Posterior cingulate gyrus (tissue), 11 donors: ENCODE measurements at regions not wholly inside any gene's neighbourhood (a gene's known extent, or its start where the extent isn't known, plus 50 kb on each side); places are given as distances from the start of the nearest gene placed in this dataset.
"Not testable (repeated sequence)": the region's sequence is repeated elsewhere in the genome, so short reads cannot be mapped to it uniquely, and the experiment has no call there.

Experiments used
- DNase-seq, 10 donors: peaks; one replicate each; pipeline versions ENCODE4 v3.0.0 to v3.0.0-alpha.2; 2020 to 2021; ENCODE audit warnings: mixed read lengths in 3 of 10
- intact Hi-C: fragments of 100-400 bp; cut with DNase I; formaldehyde crosslinking; loops from one replicate; pipeline ENCODE4 v1.15.1; 2023

DNA sequence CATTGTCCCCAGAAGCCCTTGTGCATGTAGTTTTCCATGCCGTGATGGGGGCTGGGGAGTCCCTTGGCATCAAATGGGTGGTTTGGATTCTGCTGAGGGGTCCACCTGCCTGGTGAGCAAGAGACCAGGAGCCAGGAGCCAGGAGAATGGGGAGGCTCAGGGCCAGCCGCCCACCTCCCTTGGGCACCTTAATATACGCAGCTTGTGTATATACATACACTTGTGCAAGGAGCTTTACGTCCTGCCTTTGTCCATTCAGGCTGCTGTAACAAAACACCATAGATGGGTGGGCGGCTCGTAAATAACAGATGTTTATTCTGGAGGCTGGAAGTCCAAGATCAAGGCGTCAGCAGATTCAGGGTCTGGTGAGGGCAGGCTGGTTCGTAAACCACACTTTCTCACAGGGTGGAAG is 62.5 kb downstream of the SMIM38 start:
- intact Hi-C loops = loop anchor here (10.0 kb wide), 1 partner anchor 93 kb away; no protein-coding TSS in a partner anchor
- peak in 2 of 10 donors; percentile 37 to 64 for DNase-seq

DNA sequence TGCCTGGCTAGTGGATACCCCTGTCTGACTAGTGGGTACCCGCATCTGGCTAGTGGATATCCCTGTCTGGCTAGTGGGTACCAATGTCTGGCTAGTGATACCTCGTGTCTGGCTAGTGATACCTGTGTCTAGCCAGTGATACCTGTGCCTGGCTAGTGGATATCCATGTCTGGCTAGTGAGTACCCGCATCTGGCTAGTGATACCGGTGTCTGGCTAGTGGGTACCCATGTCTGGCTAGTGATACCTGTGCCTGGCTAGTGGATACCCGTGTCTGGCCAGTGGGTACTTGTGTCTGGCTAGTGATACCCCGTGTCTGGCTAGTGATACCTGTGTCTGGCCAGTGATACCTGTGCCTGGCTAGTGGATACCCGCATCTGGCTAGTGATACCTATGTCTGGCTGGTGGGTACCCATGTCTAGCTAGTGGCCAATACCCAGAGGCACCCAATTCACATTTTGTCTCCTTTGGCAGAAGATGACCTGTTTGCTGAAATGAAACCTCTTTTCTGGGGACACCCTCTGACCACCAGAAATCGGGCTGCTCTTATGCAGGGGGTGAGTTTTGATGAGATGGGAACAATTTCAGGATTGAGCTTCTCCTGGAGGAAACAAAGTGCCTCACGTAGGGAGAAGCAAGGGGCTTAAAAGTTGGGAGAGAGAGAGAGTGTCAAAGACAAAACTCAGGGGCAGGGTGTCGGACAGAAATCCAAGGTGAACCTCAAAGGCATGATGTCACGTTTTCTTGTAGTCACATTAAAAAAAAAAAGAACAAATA is 63.4 kb downstream of the SMIM38 start:
- DNase-seq = peak in 2 of 10 donors; percentile 14 to 17
- intact Hi-C loops = loop anchor here (10.0 kb wide), 1 partner anchor 94 kb away; no protein-coding TSS in a partner anchor

DNA sequence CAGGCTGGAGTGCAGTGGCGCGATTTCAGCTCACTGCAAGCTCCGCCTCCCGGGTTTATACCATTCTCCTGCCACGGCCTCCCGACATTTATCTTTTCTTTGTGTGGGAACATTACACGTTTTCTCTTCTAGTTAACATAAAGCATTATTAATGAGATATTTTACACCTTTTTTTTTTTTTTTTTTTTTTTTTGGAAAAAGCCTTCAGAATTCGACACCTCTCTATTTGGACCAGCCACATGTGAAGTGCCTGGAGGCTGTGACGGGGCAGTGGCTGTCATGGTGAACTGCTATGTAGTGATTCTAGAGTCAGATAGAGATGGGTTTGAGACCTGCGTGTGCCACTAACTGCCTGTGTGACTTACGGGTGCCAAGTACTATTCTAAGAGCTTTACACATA is 64.3 kb downstream of the SMIM38 start:
- intact Hi-C loops = loop anchor here (10.0 kb wide), 1 partner anchor 95 kb away; no protein-coding TSS in a partner anchor
- peak in 1 of 10 donors; percentile 7 for DNase-seq

DNA sequence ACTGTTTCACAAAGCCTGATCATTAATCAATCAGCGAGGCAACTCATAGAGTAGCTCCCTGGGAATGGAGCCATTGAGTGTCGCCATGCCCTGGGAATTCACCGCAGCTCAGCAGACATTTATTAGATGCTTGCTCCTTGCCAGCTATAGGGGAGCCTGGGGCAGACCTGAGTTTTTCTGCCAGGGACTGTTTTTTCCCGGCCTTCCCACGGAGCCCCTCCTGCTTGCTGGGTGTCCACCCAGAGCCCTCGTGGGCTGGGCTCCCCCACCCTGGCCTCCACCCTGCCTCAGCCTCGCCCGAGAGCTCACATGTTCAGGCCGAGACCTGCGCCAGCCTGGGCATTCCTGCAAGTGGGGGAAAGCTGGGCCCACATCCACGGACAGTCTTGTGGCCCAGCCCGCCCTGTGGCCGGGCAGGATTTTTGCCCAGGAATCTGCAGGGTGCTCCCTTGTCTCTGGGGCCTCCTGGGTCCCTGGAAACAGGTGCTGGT is 64.9 kb downstream of the SMIM38 start:
- DNase-seq = peak in 4 of 10 donors; percentile 35 to 83 (median 71)
- intact Hi-C loops = no loop called here

DNA sequence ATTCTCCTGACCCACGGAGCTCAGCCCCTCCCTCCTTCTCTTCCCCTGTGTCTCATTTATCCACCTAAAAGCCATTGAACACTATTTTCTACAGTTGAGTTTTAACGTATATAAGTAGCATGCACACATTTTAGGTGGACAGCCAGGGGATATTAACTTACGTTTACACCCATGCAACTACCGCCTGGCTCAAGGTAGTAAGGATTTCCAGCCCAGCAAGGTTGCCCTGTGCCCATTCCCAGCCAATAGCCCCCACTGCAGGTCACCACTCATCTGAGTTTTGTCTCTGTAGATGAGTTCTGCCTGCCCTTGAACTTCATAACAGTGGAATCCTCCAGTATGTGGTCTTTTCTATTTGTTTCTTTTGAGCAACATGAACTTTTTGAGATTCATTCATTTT is 65.4 kb downstream of the SMIM38 start:
- intact Hi-C loops = no loop called here
- peak in 1 of 10 donors; percentile 19 for DNase-seq

DNA sequence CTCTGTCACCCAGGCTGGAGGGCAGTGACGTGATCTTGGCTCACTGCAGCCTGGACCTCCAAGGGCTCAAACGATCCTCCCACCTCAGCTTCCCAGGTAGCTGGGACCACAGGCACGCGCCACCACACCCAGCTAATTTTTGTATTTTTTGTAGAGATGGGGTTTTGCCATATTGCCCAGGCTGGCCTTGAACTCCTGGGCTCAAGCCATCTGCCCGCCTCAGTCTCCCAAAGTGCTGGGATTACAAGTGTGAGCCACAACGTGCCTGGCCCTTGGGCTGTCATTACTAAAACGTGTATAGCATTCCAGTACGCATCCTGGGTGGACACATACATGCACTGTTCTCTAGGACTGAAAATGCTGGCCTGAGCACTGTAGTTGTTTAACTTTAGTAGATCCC is 65.9 kb downstream of the SMIM38 start:
- peak in 2 of 10 donors; percentile 20 to 51 for DNase-seq
- intact Hi-C loops = not testable (repeated sequence)

DNA sequence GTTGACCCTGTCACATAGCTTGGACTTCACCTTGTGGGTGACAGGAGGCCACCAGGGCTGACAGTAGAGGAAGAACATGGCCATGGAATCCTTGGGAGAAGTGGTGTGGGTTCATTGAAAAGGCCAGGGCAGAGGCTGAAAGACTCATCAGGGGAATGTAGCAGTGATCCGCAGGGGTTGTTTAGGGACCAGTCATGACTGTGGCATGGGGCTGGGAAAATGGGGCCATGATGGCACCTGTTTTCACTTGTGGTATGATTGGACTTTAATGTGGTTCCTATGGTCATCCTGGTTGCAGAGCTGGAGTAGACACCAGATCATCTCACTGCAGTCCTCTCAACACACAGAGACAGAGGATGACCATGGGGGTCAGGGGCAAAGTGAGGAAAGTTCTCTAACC is 66.7 kb upstream of the MYEOV start:
- DNase-seq = peak in 2 of 10 donors; percentile 12 to 67
- intact Hi-C loops = no loop called here

DNA sequence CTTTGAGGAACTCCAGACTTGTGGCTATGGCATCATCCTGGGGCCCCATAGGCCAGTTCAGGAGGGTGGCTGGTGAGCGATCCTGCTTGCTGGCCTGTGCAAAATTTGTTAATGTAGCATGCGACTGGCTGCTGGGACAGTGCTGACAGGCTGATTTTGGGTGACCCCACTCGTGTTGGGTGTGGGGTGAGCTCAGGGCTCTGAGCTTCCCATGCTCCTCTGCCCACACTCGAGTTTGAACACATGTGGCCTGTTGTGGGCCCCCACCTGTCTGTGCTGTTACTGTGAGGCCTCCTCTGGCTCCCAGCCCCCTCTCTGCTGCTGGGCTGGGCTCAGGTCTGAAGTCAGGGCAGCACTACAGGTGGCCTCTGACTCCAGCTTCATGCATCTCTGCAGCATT is 64.4 kb upstream of the MYEOV start:
- peak in 2 of 10 donors; percentile 38 to 64 for DNase-seq
- intact Hi-C loops = no loop called here

DNA sequence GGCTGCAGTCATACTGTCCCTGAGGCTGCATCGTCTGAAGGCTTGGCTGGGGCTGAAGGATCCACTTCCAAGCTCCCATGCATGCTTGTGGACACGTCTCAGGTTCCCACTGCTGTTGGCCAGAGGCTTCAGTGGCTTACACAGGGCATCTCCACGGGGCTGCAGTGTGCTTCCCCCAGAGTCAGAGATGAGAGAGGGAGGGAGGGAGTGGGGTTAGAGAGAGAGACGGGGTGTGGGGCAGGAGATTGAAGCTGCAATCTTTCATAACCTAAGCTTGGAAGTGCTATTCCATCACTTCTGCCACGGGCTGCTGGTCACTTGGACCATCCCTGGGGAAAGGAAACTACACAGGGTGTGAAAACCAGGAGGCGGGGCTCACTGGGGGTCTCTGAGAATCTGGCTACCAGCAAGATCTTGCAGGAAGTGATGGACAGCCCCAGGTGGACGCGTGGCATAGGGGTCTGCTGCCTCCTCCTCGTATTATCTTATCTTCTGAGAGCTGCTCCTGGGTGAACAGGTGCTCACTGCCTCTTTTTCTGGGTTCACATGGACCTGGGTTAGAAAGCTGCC is 63.0 kb upstream of the MYEOV start:
- intact Hi-C loops = no loop called here
- DNase-seq = no peak

DNA sequence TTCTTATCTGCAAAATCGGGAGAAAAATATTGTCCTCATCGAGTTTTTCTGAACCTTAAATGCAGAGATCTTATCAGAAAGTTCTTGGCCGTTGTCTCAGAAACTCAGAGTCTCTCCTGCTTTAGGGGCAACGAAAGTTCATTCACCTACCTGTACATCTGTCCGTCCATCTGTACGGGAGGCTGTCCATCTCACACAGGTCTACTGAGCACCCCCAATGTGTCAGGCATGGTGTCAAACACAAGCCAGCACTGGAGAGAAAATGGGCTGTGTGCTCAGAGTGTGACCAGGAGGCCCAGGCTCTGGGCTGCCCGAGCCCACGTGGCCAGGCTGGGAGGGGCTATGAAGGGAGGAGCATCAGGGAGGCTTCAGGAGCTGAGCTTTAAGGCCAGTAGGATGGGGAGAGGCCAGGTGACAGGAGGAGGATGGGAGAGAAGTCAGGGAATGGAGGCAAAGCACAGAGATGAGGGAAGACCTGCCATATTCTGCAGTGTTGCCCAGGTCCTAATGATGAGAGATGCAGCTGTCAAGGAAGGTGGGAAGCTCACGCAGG is 62.4 kb upstream of the MYEOV start:
- no peak for DNase-seq

DNA sequence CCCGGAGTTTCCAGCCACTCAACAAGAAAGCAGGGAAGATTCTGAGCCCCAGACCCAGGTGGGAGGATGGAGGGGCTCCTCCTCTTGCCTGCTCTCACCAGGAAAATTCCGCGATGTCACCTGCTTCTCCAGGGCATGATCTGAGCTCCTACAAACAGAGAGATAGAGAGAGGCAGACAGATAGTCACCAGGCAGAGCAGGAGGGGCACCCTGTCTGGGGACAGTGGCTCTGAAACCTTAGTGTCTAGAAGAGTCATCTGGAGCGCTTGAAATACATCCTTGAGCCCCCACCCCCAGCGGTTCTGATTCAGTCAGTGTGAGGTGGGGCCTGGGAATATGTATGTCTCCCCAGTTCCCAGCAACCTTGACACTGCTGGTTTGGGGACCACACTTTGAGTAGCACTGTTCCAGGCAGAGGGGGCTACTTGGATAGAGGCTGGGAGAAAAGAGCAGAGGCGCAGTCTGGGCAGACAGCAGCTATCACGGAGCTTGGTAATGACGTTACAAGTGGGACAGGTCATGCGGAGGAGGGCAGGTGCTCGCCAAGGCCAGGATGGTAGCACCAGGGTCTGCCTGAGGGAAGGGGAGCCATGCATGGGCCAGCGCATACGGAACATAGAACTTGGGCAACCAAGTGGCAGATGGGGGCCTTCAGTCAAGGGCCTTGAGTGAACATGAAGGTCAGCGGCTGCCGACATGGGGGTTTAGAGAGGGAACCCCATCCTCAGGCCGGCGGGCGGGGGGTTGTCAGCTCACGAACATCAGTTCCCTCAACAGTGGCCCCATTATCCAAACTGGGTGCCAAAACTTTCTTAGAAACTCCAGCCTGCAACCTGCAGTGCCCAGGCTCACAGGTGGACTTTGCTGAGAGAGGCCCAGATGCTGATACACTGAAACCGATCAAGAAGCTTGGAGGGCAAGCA is 60.9 kb upstream of the MYEOV start:
- intact Hi-C loops = no loop called here
- DNase-seq = peak in 2 of 10 donors; percentile 3 to 59

More for the DNA sequence above, 62.4 kb upstream of the MYEOV start:
- intact Hi-C loops = no loop called here

DNA sequence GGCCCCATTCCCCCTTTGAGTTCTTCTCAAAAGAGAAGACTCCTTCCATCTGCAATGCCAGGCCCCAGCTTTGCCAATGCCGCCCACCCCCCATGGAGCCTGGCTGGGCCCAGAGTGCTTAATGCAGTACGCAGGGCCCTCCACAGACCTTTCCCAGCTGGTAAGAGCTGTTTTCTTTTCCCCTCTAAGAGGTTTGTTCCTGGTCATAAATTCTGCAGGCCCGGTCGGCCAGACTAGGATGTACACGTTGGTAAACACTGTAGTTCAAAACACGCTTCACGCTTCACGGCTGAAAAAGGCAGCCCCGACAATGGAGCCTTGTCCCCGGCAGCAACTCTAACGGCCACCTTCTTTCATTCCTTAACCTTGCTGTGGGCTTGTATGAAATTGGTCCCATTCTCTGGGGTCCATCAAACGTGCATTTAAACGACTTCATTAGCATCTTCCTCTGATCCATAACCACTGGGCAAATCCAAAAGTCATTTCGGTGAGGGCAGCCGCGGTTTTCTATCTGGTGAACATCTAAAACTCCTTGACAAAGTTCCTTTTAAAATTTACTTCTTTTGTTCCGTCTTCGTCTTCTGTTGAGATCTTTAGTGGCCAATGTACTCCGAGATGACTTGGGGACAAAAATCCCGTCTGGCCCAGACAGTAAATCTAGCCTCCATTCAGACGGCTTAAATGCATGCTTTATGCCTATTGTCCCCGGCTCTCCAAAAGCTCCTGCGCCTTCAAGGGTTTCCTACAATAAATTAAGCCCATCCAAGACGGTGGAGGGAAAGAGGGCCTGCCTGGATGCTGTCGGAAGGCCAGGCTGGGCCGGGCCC is 60.0 kb upstream of the MYEOV start:
- peak in 2 of 10 donors; percentile 2 to 61 for DNase-seq
- intact Hi-C loops = no loop called here

DNA sequence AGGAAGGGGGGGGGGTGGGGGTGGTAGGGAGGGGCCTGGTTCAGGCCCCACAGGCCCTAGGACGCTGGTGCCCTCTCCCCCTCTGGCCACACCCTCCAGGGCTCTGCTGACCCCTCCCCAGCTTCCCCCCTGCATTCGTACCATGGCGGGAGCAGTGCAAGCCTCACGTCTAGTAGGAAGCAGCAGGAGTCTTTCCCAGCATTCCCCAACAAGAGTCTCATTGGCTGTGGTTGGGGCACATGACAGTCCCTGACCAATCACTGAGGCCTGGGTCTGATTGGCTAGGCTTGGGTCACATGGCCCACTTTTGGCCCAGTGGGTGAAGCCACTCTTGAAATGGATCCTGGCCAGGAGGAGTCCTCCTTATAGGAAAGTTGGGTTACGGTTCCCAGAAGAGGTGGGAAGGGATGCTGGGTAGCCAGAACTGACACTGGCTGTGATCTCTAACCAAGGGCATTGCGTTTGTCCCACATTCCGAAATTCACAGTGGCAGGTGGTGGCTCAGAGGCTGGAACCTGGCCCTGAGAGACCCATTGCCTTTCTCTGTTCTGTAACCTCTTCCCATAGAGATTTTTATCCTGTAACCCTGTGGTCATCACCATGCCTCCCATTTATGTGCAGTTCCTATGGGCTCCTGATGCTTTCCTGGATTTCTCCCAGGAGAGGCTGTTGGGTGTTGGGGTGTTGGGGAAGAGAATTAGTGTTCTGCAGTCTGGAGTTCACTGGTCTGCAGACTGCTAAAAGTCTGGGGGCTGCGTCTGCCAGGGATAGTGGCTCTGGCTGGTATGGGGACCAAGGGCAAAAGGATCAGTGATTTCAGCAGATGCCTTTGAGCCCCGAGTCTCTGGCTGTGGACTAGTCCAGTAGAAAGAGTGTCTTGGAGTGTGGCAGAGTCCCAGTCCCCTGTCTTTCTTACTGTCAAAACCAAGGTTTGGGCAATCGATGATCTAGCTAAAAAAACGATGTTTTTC is 58.9 kb upstream of the MYEOV start:
- intact Hi-C loops = no loop called here
- no peak for DNase-seq

DNA sequence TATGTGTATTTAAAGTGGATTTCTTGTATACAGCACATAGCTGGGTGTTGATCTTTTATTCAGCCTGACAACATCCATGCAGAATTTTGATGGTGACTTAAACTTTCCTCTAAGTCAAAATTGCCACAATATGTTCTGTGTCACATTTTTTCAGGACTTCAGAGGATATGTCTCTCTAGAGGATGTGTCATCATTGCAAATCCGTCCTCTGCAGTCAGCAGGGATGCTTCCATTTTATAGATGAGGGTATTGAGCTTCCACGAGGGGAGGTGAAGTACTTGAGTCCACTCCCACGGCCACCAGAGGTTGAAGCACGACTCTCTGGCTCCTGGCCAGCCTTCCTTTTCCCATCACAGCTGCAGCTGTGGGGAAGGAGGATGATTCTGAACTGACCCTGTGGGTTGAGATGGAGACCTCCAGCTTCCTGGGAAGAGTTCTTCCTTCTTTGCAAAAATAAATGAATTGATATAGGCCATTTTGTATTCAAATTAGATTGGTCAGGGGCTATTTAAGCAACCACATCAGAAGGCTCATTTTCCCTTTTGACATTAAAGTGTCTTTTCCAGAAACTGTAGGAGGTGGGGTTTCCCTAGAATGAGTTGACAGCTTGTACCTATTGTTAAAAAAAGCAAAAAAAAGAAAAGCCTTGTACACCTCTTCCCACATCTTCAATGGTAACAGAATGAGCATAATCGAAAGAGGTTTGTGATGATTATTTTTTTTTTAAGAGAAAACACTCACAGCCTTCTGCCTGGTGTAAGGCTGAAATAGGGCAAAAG is 55.2 kb upstream of the MYEOV start:
- no peak for DNase-seq
- intact Hi-C loops = no loop called here

DNA sequence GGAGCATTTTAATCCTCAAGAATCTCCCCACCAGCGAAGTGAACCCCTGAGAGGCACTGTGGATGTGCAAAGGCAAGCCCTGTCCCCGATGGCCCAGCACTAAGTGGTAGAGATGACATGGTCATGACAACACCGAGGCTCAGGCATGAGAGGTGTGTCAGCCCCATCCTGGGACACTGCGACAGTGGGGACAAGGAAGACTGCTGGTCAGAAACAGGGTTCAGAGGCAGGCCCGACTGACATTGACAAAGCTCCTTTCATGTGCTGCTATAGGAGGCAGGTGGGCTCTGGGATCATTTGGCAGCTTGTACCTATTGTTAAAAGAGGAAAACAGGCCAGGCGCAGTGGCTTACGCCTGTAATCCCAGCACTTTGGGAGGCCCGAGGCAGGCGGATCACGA is 54.3 kb upstream of the MYEOV start:
- intact Hi-C loops = no loop called here
- DNase-seq = no peak

DNA sequence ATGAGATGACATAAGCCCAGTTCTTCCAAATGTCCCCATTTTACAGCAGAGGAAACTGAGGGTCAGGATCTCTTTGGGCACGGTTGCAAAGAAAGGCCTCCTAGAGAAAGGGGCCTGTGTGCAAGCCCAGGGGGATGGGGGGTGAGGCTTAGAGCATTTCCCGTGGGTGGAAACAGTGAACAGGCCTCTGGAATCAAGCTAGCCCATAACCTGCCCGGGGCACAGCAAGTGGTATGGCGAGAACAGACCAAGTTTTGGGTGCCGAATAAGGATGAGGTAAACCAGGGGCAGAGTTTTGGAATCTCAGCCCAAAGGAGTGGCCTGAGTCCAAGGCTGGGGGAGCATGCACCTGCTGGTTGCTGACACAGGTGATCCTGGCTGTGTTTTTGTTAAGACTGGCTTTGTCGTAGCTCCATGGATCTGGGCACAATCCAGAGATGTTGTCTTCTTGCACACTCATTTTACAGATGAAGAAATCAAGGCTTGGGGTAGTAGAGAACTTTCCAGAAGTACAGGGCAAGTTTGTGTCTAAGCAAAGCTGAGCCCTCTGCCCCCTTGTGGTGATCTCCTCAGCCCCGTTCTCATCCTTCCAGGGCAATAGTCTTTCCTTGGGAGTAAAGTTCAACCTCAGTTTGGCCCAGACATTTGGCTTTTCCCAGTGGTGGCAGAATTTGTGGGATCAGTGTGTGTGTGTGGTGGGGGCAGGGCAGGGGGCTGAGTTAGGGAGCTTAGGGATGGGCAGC is 53.5 kb upstream of the MYEOV start:
- DNase-seq = no peak
- intact Hi-C loops = no loop called here
